Neural cell (in vitro differentiated cells): ENCODE measurements at regions not wholly inside any gene's neighbourhood (a gene's known extent, or its start where the extent isn't known, plus 50 kb on each side); places are given as distances from the start of the nearest gene placed in this dataset.

Experiments
- EZH2 ChIP-seq: fragments of 200-600, 300-800 bp; shearing (Covaris generic), sonication (generic); IDR thresholded peaks from 2 replicates; pipeline ENCODE4 v1.6.1; 2014; ENCODE audit warnings: antibody characterized with exemption, low read length, borderline replicate concordance, mild to moderate bottlenecking; ENCODE audit not compliant: insufficient read depth, poor library complexity, severe bottlenecking
- MXI1 ChIP-seq: fragments of 450-650 bp; conservative IDR thresholded peaks from 2 replicates; pipeline ENCODE4 v1.6.1; 2014; ENCODE audit warnings: antibody characterized with exemption, mild to moderate bottlenecking; ENCODE audit not compliant: poor library complexity, severe bottlenecking
- POLR2AphosphoS5 ChIP-seq: IDR thresholded peaks from 2 replicates; pipeline ENCODE4 v1.6.1; 2012
- RAD21 ChIP-seq: fragments of 450-650 bp; conservative IDR thresholded peaks from 2 replicates; pipeline ENCODE4 v1.6.1; 2014; ENCODE audit warnings: antibody characterized with exemption, mild to moderate bottlenecking, moderate library complexity
- SMC3 ChIP-seq: fragments of 450-650 bp; conservative IDR thresholded peaks from 2 replicates; pipeline ENCODE4 v1.6.1; 2014; ENCODE audit warnings: antibody characterized with exemption, mild to moderate bottlenecking, moderate library complexity; ENCODE audit not compliant: poor library complexity
- TAF1 ChIP-seq: IDR thresholded peaks from 2 replicates; pipeline ENCODE4 v1.6.1; 2012; ENCODE audit warnings: low read depth
- TF ChIP-seq, protein P1 (sequence below): fragments of 450-650 bp; IDR thresholded peaks from 2 replicates; pipeline ENCODE4 v1.5.1; 2014; ENCODE audit warnings: antibody characterized with exemption, mild to moderate bottlenecking, moderate library complexity; ENCODE audit not compliant: poor library complexity, severe bottlenecking

DNA sequence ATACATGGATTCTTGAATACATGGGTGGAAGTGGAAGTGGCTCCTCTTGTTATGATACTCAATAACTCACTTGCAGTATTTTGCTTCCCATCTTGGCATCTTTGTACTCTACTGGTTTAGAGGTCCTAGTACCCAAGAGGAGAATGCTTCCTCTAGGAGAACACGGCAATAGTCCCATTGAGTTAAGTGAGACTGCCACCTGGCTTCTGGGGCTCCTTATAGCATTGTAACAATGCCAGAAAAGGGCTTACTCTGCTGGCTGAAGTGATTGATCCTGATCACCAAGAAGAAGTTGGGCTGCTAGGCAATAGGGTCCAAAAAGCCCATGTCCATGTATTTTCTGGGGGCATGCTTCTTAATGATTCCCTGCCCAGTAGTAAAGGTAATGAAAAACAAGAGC, 627.6 kb upstream of the SGCD start:
- TF ChIP-seq, protein P1, sequence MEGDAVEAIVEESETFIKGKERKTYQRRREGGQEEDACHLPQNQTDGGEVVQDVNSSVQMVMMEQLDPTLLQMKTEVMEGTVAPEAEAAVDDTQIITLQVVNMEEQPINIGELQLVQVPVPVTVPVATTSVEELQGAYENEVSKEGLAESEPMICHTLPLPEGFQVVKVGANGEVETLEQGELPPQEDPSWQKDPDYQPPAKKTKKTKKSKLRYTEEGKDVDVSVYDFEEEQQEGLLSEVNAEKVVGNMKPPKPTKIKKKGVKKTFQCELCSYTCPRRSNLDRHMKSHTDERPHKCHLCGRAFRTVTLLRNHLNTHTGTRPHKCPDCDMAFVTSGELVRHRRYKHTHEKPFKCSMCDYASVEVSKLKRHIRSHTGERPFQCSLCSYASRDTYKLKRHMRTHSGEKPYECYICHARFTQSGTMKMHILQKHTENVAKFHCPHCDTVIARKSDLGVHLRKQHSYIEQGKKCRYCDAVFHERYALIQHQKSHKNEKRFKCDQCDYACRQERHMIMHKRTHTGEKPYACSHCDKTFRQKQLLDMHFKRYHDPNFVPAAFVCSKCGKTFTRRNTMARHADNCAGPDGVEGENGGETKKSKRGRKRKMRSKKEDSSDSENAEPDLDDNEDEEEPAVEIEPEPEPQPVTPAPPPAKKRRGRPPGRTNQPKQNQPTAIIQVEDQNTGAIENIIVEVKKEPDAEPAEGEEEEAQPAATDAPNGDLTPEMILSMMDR: no peak
- TF ChIP-seq EZH2 (no peak), RAD21 (peak; percentile 10), POLR2AphosphoS5 (no peak), SMC3 (no peak), MXI1 (no peak), TAF1 (no peak)
